HG02973 (cell line): ENCODE measurements at regions not wholly inside any gene's neighbourhood (a gene's known extent, or its start where the extent isn't known, plus 50 kb on each side); places are given as distances from the start of the nearest gene placed in this dataset.
"Not testable (repeated sequence)": the region's sequence is repeated elsewhere in the genome, so short reads cannot be mapped to it uniquely, and the experiment has no call there.

Experiments
- ATAC-seq: cut with Tn5 transposase; IDR thresholded peaks from one replicate; pipeline ENCODE4 v1.9.1; 2021; ENCODE audit warnings: moderate library complexity; ENCODE audit not compliant: unreplicated experiment

DNA sequence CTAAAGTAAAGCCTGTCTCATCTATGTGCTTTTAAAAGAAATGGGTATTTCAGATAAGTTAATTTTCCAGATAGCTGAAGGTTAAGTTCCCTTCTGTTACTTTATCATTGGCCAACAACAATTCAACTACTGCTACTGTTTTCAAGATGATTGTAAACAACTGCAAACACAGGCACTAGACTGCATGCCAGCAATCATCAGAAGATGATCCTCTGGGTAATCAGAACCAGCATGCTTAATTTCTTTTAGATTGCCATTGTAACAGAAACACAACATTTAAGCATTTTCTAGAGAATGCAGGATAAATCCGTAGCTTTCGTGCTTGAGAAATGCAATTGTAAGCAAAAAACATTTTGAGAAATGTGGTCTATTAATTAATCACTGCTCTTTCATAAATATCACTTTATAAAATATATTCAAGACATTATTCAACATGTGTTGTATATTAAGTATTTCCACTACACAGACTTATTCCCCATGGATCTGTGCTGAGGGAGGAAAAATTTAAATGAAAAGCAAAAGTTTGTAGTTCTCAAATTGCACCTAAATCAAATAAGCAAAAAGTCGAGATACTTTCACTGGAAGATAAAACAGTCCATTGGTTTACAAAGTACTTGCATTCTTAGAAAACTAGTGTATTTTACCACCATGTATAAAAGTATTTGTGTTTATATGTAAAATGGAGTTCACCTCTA is 133.7 kb downstream of the ATL2 start:
- ATAC-seq: no peak

DNA sequence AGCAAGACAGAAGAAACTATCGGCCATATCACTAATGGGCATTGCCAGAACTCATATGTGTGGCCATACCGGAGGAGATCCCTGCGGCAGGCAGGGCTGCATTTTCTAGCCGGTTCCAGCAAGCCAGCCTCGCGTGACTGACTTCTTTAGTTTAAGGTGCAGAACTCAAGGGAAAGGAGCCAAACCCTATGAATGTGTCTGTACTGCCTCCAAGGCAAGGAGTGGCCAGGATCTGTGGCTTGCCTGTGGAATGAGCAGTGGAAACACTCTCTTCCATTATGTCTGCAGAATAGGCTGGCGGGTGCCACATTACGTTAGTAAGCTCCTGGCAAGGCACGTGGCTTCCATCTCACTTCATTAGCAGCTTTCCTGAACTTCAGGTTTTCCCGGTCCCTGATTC is 137.6 kb downstream of the ATL2 start:
- no peak for ATAC-seq

DNA sequence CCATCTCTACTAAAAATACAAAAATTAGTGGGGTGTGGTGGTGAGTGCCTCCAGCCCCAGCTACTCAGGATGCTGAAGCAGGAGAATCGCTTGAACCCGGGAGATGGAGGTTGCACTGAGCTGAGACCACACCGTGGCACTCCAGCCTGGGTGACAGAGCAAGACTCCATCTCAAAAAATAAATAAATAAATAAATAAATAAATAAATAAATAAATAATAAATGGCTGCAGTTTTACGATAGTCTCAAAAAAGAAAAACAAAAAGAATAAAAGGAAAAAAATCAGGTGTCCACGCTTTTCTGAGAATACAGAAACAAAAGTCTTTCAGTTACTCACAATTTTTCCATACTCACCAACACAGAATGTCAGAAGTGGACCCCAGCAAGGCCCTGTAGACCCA is 138.4 kb downstream of the ATL2 start:
- ATAC-seq: not testable (repeated sequence)

DNA sequence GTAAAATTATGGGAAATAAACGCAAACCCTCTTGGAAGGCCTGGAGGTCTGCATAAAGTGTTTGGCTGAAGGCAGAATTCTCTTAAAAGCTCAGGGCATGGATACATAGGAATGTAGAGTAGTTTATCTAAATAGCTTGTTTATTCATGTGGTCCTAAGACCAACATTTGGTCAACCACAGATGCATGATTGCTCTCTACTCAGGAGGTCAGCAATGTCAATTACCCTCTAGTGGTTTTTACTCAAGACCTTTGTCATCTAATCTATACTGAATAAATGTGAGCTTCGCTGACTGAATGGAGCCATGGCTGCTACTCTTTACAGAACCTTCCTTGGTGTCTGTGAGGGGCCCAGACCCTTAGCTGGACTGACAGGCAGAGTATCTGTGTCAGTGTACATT is 139.8 kb downstream of the ATL2 start:
- ATAC-seq: no peak

DNA sequence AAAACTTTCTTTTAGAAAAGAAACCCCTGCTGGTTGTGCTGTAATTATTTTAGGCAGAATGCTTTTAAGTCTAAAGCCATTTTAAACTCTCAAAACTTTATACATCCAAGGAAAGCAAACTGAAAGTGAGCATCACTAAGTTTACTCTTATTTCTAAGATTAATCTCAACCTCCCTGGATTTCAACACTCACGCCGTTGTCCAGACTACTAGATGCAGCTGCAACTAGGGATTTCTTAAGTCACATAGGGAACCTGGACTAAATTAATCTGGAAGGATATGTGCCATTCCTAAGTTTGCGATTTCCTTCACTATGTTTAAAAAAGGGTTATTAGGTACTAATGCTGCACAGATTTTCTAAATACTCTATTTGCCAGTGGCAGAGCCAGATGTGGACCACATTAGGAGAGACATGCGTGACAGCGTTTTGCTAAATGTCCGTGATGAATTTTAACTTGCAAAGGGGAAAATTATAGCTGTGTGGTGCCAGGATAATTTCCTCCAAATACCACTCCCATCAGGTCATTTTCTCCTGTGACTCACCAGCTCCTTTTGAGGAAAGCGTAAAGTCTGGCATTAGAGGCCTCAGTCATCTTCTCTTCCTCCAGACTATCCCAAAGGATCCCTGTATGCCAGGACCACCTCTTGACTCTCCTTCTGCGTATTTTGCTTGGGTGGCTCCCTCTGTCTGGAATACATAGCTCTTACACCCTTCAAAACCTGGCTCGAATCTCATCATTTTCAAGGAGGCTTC is 143.7 kb downstream of the ATL2 start:
- ATAC-seq: no peak

DNA sequence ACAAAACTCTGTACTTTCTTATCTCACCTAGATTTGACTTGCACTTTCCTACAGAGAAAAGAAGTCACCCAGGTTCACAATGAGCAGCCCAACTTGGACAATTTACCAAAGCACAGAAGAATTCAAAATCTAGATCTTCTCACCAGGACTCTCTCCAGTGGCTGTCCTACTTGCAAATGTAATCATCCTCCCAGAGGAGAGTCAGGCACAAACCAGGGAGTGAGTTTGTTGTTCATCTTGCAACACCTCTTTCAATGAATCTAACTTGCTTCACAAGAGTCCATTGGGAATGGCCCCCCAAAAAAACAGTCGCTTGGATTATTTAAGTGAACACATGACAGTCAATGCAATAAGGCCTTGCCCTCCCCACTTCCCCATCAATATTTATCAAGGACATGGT is 144.6 kb downstream of the ATL2 start:
- ATAC-seq: no peak

DNA sequence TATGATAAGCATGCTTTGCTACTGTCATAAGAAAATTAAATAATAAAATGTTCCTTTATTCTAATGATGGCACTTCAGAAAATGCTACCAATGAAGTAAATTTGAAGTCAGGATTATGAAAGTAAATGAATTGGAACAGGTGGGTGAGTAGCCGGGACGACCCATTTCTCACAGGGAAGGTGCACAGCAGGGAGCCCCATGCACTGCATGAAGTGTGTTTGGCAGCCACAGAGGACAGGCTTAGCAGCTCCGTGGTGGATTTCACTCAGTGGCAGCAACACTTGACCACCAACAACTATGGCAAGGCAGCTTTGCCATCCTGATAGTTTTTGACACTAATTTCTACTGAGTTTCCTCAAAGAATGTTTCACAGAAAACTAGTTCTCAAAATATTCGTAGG is 146.3 kb downstream of the ATL2 start:
- no peak for ATAC-seq

DNA sequence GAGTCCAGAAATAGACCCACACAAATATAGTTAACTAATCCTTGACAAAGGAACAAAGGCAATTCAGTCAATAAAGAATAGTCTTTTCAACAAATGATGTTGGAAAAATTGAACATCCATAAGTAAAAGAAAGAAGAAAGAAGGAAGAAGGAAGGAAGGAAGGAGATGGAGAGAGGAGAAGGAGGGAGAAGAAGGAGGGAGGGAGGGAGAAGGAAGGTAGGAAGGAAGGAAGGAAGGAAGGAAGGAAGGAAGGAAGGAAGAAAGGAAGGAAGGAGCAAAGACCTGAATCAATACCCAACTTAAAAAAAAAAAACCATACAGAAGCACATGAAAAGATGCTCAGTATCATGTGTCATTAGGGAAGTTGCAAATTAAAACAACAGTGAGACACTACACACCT is 148.3 kb downstream of the ATL2 start:
- no peak for ATAC-seq

DNA sequence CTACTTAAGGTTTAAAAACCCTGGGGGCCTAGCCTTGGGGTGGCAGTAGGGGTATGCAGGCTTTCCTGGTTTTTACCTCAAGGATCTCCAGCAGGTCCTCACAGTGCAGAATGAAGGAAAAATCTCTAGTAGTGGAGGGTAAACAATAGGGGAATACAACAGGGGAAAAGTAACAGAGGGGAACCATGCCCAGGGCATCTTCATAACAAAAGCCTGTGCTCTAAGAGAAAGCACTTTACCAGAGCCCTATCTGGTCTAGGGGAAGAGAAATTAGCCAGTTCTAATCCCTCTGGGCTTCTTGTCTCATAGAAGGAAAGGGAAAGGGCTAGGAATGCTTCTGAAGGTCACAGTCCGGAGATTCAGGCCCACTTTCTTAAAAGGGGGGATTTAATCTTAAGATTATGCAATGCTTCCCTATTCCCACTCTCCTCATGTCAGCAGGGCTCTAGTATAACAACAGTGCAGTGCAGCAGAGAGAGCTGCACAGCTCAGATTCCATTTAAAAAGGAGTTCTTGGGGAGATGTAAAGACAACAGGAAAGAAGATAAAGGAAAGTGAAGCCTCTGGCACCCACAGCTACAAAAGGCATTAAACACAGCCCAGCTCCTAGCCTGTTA is 149.0 kb upstream of the CYP1B1 start:
- ATAC-seq: no peak

DNA sequence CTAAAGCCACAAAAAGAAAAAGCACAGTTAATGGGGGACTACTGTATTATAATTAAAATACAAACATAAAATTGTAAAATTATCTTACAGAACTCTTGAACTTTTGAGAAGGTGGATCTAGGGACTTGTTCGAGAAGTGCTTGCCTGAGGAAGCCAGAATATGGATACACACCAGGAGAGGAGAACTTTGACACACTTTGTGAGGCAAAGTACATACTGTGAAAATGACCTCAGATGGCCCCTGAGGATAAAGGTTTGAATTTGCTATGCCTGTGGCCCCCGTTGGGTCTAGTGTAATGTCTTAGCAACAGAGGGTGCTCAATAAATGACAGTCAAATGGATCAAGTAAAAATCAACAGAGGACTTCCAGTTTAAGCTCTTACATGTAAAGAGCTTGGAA is 148.2 kb upstream of the CYP1B1 start:
- ATAC-seq: no peak

DNA sequence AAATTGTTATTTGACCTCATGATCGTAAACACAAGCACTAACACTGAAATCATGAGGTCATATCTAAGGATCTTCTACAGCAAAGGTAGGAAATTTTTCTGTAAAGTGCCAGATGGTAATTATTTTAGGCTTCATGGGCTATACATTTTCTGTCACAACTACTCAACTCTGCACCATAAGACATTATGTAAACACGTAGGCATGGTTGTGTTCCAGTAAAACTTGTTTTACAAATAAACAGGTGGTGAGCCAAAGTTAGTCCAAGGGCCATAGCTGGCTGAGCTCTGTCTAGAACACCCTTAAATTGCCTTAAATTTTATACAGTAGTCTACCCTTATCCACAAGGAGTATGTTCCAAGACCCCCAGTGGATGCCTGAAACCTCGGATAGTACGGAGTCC is 147.3 kb upstream of the CYP1B1 start:
- no peak for ATAC-seq

DNA sequence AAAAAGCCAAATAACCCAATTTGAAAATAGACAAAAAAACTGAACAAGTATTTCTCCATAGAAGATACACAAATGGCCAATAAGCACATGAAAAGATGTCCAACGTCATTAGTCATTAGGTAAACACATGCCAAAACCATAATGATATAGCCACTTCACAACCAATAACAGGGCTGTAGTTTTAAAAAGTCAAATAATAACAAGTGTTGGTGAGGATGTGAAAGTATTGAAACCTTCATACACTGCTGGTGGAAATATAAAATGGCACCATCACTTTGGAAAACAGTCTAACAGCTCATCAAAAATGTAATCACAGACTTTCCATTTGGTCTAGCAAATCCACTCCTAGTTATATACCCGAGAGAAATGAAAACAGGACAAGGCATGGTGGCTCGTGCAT is 144.2 kb upstream of the CYP1B1 start:
- no peak for ATAC-seq

DNA sequence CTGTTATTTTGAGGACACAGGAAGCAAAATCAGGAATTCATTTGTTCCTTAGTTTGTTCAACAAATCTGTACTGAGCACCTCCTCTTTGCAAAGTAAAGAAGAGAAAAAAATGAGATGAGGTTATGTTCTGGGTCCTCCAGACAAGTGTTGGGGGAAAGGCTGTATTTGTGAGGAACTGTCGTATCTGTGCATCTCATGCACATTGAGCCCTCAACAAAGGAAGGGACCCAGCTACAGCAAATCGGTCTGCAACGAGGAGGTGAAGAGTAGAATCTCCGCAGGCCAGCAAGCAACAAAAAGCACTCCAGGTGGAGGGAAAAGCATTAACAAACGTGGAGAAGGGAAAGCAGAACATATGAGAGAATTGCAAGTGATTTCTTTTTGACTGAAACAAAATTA is 143.0 kb upstream of the CYP1B1 start:
- ATAC-seq: no peak

DNA sequence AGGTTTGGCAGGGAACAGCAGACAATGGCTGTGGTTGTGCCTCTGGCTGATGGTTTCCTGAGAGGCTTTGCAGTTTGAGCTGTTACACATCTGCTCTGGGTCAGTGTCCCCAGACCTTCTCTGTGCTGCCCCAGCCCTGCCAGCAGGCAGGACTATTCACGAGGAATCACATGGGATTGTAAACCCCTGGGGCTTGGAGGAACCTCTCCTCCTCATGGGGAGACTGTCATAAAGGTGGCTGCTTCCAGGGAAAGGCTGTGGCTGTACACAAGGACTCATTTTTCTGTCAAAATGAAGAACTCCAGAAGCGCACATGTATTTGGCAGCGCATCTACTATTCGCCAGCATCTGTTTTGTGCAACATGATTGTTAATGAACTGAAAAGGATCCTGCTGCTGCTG is 142.6 kb upstream of the CYP1B1 start:
- ATAC-seq: no peak

DNA sequence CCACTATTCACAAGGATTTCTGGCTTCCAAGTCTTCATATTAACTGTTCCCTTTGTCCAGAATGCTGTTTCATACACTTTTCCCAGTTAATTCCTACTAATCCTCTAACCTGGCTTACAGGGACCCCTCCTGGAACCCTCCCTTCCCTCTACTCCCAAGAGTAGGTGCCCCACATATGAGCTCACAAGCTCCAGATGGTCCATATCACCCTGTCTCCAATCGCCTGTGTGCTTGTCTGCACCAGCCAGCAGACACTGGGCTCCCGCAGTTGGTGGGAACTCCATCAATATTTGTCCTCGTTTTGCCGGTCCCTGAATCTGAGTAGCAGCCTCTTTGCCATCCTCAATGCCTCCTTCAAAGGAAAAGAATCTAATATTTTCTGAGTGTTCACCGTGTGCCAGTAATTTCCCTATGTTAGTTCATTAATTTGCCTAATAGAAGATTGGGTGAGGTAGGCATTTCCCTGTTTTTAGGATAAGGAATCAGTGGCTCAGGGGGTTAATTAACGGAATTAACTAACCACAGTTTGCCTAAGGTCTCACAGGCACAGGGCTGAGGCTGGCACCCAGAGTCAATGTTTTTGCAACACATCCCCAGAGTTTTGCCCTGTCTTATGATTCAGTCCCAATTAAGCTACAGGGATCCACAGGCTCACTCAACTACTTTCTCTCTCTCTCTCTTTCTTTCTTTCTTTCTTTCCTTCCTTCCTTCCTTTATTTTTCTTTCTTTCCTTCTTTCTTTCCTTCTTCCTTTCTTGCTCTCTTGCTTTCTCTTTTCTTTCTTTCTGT is 141.6 kb upstream of the CYP1B1 start:
- ATAC-seq: no peak

DNA sequence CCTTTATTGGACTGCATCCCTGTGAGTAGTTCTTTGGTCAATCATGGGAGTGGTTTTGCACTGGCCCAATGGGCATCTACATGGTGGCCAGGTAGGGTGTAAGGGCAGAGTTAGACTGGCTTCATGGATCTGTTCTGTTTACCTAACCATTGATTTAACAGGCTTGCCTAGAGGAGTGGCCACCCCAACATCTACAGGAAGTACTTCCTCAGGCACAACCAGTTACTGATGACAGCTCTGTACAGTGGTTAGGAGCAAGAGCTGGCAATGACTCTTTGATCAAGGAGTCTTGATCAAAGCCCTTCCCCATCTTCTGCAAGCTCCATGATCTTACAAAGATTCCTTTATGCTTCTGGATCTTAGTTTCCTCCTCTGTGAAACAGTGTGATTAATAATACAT is 140.9 kb upstream of the CYP1B1 start:
- no peak for ATAC-seq

DNA sequence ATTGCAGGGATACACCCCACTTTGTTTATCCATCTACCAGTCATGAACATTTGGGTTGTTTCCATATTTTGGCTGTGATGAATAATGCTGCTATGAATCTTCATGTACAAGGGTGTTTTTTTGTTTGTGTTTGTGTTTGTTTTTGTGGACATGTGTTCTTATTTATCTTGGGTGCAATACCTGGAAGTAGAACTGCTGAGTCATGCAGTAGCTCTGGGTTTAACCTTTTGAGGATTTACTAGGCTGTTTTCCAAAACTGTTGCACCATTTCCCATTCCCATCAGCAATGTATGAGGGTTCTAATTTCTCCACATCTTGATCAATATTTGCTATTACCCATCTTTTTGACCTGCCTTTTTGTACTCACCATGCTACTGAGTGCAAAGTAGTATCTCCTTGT is 140.0 kb upstream of the CYP1B1 start:
- no peak for ATAC-seq

DNA sequence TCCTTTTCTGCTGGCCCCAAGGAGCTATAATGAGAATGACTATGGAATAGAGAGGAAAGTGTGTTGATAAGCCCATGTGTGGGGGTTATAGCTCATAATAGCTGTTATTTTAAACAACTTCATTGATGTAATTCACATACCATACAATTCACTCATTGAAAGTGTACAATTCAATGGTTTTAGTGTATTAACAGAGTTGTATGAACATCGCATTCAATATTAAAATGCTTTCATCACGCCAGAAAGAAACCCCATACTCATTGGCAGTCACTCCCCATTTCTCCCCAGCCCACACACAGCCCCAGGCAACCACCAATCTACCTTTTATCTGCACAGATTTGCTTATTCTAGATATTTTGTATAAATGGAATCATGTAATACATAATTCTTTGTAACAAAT is 139.6 kb upstream of the CYP1B1 start:
- ATAC-seq: no peak

DNA sequence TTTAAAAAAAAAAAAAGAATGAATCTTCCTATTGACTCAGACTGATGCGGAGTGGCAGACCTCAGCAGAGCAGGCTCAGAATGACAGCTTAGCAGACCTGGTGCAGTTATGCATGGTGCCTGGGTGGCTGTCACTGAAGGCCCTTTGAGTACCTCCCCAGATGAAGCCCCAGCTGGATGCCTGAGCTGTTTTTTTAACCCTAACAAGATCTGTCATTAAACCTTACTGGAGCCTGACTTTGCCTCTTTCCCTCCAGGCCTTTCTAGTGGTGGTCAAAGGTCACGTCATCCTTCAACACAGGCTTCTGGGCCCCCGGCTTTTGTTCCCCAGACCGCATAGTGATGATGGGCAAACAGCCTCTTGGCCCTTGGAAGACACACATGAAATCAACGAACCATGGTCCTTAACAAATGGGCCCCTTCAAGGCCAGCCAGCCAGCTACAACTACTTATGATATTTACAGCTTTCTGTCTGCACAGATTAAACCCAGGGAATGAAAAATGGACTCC is 138.3 kb upstream of the CYP1B1 start:
- no peak for ATAC-seq

DNA sequence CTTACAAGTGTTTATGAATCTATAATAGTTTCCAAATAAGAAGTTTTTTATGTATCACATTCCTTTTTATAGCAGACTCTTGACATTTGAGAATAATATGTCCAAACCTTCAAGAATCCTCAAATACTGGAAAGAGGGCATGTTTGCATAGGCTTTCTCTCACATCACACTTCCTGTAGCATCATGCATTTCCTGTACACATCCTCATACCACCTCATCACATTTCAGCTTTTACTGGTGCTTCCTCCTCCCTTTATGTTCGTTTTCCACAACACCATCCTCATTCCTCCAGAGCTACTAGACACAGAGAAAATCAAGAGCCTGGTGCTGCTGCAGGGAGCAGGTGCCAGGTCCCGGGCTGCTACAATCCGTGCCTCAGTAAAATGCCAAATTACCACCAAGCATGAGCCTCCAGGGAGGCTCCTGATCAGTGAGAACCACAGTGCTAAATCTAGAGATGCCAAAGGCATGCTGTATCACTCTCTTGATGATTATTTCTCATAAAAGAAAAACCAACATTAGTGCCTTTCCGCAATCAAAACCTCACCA is 137.7 kb upstream of the CYP1B1 start:
- no peak for ATAC-seq

DNA sequence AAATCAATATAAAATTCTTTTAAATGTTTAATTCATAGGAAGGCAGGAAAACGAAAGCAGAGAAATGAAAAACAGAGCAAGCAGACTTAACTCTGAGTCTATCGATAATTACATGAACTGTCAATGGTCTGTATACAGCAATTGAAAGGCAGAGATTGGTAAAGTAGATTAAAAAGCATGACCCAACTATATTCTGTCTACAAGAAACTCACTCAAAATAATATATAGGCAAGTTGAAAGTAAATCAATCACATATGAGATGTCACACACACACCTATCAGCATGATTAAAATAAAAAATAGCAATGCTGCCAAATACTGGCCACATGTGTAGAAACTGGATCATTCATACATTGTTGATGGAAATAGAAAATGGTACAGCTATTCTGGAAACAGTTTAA is 136.4 kb upstream of the CYP1B1 start:
- no peak for ATAC-seq
